Cardiac muscle cell (in vitro differentiated cells and primary cell): ENCODE measurements at regions not wholly inside any gene's neighbourhood (a gene's known extent, or its start where the extent isn't known, plus 50 kb on each side); places are given as distances from the start of the nearest gene placed in this dataset.
"Not testable (repeated sequence)": the region's sequence is repeated elsewhere in the genome, so short reads cannot be mapped to it uniquely, and the experiment has no call there.

Experiments
- DNase-seq, 2 donors: peaks; one replicate each; pipeline versions ENCODE4 v3.0.0 to v3.0.0-alpha.2; 2010 to 2017; ENCODE audit warnings: low read depth in 1 of 2, low spot score in 1 of 2
- H3K27ac ChIP-seq: fragments of 200-600 bp; sonication (generic); 2 replicates; pipeline ENCODE4 v1.5.1; 2016
- H3K27me3 ChIP-seq: fragments of 200-600 bp; sonication (generic); 2 replicates; pipeline ENCODE4 v1.6.0; 2016; ENCODE audit warnings: control low read depth
- H3K36me3 ChIP-seq: fragments of 200-600 bp; sonication (generic); 2 replicates; pipeline ENCODE4 v1.5.1; 2016; ENCODE audit warnings: control low read depth
- H3K4me1 ChIP-seq: fragments of 200-600 bp; sonication (generic); 2 replicates; pipeline ENCODE4 v1.8.1; 2017; ENCODE audit warnings: low read depth, mild to moderate bottlenecking, mixed run types
- H3K4me3 ChIP-seq: fragments of 200-600 bp; sonication (generic); 2 replicates; pipeline ENCODE4 v1.5.1; 2016; ENCODE audit warnings: mild to moderate bottlenecking
- H3K9me3 ChIP-seq: fragments of 200-600 bp; sonication (generic); 2 replicates; pipeline ENCODE4 v1.5.1; 2017; ENCODE audit warnings: low read depth, mild to moderate bottlenecking, control low read depth
- CTCF ChIP-seq: IDR thresholded peaks from 2 replicates; pipeline ENCODE4 v1.5.1; 2012; ENCODE audit warnings: low read depth, mild to moderate bottlenecking, low read length

GRCh38 chr4:3961091-3961672 lies 195.0 kb downstream of the ADRA2C start:
- H3K4me1 ChIP-seq, H3K36me3 ChIP-seq, H3K27ac ChIP-seq, H3K4me3 ChIP-seq, H3K27me3 ChIP-seq, H3K9me3 ChIP-seq, DNase-seq: not testable (repeated sequence)

GRCh38 chr4:3964572-3965278 lies 198.5 kb downstream of the ADRA2C start:
- DNase-seq, H3K36me3 ChIP-seq, H3K9me3 ChIP-seq, H3K27me3 ChIP-seq, H3K4me3 ChIP-seq, H3K4me1 ChIP-seq, H3K27ac ChIP-seq: not testable (repeated sequence)

GRCh38 chr4:3967204-3967603 lies 201.0 kb downstream of the ADRA2C start:
- H3K27ac ChIP-seq, H3K9me3 ChIP-seq, H3K27me3 ChIP-seq, DNase-seq, H3K36me3 ChIP-seq, H3K4me3 ChIP-seq, H3K4me1 ChIP-seq: not testable (repeated sequence)

- not testable (repeated sequence) for H3K27ac ChIP-seq, H3K27me3 ChIP-seq, H3K4me3 ChIP-seq, H3K4me1 ChIP-seq, H3K9me3 ChIP-seq, H3K36me3 ChIP-seq, DNase-seq
Measured at GRCh38 chr4:3972626-3973025, 206.4 kb downstream of the ADRA2C start.

- not testable (repeated sequence) for H3K27ac ChIP-seq, H3K27me3 ChIP-seq, H3K4me3 ChIP-seq, DNase-seq, H3K9me3 ChIP-seq, H3K4me1 ChIP-seq, H3K36me3 ChIP-seq
Measured at GRCh38 chr4:3973581-3974200, 207.5 kb downstream of the ADRA2C start.

- DNase-seq: peak in 1 of 2 donors; percentile 21
Measured at GRCh38 chr4:3983518-3984125, 217.4 kb downstream of the ADRA2C start.

GRCh38 chr4:3984796-3985195 lies 218.6 kb downstream of the ADRA2C start:
- not testable (repeated sequence) for H3K36me3 ChIP-seq, H3K4me1 ChIP-seq, DNase-seq, H3K9me3 ChIP-seq, H3K4me3 ChIP-seq, H3K27ac ChIP-seq, H3K27me3 ChIP-seq
- peak; percentile 8 for TF ChIP-seq CTCF

More at GRCh38 chr4:3983518-3984125, 217.4 kb downstream of the ADRA2C start:
- not testable (repeated sequence) for H3K36me3 ChIP-seq, H3K27me3 ChIP-seq, H3K9me3 ChIP-seq, H3K4me1 ChIP-seq, H3K27ac ChIP-seq, H3K4me3 ChIP-seq

GRCh38 chr4:3986412-3986811 lies 220.2 kb downstream of the ADRA2C start:
- DNase-seq, H3K36me3 ChIP-seq, H3K4me1 ChIP-seq, H3K27ac ChIP-seq, H3K4me3 ChIP-seq, H3K9me3 ChIP-seq, H3K27me3 ChIP-seq: not testable (repeated sequence)

GRCh38 chr4:3997386-3997785 lies 229.3 kb downstream of the OTOP1 start:
- not testable (repeated sequence) for H3K27ac ChIP-seq, H3K4me1 ChIP-seq, H3K4me3 ChIP-seq, H3K27me3 ChIP-seq, DNase-seq, H3K36me3 ChIP-seq, H3K9me3 ChIP-seq

- H3K4me1 ChIP-seq, DNase-seq, H3K4me3 ChIP-seq: not testable (repeated sequence)
Measured at GRCh38 chr4:4004036-4004435, 222.7 kb downstream of the OTOP1 start.

GRCh38 chr4:4004702-4005101 lies 222.0 kb downstream of the OTOP1 start:
- not testable (repeated sequence) for H3K9me3 ChIP-seq, H3K4me1 ChIP-seq, DNase-seq, H3K27ac ChIP-seq, H3K36me3 ChIP-seq, H3K4me3 ChIP-seq, H3K27me3 ChIP-seq

More at GRCh38 chr4:4004036-4004435, 222.7 kb downstream of the OTOP1 start:
- not testable (repeated sequence) for H3K27me3 ChIP-seq, H3K9me3 ChIP-seq, H3K27ac ChIP-seq, H3K36me3 ChIP-seq

- not testable (repeated sequence) for H3K9me3 ChIP-seq, H3K4me1 ChIP-seq, H3K4me3 ChIP-seq, H3K27ac ChIP-seq, H3K27me3 ChIP-seq, DNase-seq, H3K36me3 ChIP-seq
Measured at GRCh38 chr4:4006356-4006755, 220.4 kb downstream of the OTOP1 start.

- H3K27me3 ChIP-seq, H3K4me1 ChIP-seq, H3K4me3 ChIP-seq, H3K27ac ChIP-seq, H3K36me3 ChIP-seq, DNase-seq, H3K9me3 ChIP-seq: not testable (repeated sequence)
Measured at GRCh38 chr4:4019071-4019470, 207.7 kb downstream of the OTOP1 start.
